ENCODE measurements at regions not wholly inside any gene's neighbourhood (a gene's known extent, or its start where the extent isn't known, plus 50 kb on each side); places are given as distances from the start of the nearest gene placed in this dataset.

DNA sequence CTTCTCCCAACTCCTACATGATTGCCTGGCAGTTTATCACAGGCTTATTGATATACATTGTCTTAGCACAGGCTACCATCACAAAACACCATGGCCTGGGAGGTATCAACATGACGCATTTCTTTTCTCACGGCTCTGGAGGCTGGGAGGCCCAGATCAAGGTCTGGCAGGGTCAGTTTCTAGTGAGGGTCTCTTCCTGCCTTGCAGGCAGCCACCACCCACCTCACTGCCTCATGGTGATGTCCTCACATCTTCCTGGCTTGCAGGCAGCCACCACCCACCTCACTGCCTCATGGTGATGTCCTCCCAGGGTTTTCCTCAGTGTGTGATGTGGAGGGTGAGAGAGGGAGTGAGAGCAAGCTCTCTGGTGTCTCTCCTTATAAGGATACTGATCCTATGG, 599.3 kb upstream of the MKI67 start:
- no peak for DNase-seq

DNA sequence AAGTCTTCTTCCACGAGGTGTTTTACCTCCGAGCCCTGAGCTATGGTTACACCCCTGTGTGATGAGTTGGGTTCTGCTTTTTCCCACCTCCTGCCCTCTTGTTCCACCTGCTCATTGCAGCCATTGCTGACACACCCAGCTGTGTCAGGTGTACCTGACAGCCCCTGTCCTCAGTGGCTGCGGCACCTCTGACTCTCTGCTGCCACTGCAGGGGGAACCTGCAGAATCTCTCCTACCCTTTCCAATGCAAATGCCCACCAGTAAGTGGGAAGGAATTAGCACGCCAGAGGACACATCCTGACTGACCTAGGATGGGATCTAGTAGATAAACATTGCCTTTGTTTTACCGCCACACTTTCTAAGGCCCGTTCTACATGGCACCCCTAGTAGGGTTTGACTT, 600.9 kb upstream of the MKI67 start:
- DNase-seq = no peak

DNA sequence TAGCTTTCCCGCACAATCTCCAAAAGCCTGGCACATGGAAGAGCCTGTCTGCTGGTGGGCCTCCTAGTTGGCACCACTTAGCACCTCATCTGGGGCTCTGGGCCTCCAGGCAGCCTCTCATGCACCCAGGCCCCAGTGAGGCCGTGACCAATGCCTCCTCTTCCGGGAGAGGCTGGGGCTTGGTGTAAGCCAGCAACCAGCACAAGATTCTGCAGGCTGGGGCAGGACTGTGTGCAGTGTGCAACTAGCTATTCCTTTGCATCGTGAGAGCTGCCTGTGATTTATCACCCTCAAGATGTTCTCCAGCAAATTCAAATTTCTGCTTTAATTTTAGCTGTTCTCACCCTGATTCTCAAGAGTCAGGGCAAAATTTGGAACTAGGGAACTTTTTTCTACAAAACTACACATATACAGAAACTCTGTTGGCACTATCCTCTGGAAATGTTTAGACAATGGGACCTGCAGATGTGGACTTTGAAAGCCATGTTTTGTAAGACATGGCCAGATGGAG, 603.7 kb upstream of the MKI67 start:
- no peak for DNase-seq

DNA sequence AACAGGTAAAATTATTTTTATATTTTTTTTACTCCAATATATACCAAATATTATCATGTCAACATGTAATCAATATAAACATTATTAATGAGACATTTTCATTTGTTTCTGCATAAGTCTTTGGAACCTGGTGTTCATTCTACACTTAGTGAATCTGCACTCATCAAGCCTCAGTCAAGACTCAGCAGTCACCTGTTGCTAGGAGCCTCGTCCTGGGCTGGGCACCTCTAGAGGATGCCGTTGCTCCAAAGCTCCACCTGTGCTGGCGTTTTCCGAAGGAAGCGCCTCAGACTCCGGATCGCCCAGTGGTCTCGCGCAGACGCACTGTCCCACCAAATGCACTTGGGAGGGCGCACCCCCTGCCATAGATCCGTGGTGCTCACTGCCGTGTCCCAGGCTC, 604.7 kb upstream of the MKI67 start:
- DNase-seq = no peak

DNA sequence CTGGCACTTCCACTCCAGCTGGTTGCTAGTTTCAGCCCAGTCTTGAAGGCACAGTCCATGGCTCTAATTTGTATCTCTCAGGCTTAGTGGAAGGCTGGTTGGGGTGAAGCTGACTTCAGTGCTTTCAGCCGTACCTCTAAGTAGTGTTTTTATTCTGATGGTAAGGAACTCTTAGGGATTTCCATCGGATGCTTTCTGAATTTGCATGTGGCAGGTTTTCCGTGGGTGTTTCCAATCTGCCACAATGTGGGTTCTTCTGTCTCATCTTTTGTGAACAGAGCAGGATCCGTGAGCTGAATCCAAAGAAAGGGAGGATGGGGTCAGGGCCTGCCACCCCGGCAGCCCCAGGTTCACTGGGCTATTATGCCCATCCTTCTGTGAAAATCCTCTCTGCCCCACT, 607.9 kb upstream of the MKI67 start:
- no peak for DNase-seq

DNA sequence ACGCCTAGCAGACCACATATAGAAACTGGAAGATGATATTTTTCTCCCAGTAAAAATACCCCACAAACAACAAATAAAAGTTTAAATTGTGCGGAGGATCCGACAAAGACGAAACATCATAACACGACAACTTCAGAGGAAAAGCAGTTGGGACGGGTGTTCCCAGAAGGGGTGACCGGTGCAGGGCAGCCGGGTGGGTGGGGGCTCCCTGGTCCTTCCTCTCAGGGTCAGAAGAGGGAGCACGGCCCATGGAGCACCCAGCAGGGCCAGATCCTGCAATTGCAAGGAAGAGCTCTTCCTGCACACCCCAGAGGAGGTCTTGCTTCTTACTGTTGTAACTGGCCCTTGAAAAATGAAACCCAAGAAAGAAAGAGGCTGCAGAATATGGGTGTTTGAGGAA, 608.5 kb upstream of the MKI67 start:
- DNase-seq = no peak

DNA sequence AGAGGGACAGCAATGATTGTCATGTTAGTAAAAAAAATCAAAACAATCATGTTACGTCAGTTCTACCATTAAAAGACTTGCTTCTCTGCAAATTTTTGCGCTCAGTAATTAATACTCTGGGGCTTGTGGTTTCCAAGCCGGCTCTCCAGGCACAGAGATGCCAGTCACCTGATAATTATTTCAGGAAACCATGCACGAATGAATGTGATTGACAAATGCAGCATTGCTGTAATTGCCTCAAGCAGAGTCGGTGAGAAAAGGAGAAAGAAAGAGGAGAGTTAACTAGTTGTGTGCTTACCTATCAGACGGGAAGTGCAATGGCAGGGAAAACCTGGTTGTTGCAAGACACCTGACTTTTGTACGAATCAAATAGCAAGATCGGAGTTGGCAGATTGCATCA, 609.8 kb upstream of the MKI67 start:
- DNase-seq = no peak

DNA sequence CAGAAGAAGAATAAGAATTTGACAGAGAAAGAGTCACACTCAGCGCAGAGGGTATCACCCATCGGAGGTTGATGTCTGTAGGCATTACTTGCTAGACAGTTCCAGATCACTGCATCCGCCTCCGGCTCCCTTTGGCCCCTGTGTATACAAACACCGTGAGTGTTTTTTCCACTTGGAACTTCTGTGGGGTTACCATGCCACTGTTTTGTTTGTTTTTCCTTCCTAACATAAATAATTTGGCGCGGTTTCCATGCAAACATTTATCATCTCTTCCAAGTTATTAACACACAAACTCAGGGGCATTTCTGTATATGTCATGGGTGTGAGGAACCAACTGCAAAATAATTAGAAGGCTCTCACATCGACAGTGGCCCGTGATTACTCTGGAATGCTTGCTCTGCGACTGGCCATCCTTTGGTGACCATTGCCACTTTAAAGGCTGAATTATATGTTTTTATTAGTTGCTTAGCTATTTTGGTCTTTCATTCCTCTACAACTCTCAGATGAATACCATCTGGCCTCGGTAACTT, 612.2 kb upstream of the MKI67 start:
- no peak for DNase-seq

DNA sequence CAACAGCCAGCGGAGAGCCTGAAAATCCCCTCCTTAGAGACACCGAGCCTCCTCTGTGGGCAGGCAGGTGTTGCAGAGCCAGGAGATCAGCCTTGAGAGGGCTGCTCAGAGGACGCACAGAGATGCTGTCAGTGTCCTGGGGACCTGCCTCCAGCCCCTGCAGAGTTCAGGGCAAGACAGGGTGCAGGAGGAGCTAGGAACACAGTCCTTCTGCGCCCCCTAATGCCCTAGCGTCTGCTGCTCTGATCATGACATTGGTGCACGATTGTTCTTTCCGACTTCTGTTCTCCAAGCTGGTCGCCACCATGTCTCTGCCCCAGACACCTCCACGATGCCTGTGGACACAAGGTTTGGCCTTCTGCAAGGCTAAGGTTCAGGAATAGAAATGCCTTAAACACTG, 613.7 kb upstream of the MKI67 start:
- DNase-seq = no peak

DNA sequence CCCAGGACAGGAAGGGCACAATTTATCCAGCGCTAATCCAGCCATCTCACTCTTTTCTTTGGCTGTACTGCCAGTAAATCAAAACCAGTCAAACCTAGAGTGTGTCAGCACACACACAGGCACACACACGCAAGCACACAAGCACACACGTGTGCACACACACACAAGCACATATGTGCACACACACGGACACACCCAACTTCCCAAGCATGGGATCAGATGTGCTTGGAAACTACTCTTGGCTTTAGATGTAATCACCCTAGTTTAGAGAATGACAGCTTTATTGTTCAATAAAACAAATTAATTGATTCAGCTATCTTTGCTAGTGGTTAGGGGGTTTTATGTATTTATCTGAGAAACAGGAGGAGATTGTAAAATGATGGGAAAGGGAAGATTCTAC, 615.0 kb upstream of the MKI67 start:
- DNase-seq = no peak

DNA sequence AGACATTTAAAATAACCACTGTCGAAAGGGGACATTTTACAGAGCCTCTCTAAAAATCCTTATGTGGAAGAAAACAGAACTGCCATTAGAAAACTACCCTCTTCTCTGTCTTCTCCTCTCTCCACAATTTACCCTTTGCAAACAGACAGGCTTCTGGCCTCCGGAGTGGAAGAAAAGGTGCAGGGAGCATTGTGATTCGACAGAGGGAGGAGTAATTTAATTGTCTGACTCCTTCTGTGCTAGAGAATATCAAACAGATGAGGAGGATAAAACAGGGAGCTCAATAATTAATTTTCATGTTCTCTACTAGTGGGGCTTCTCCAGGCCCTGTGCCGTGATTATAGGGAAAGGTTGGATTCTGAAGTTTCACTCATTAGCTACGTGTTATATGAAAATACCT, 615.5 kb upstream of the MKI67 start:
- DNase-seq = no peak

DNA sequence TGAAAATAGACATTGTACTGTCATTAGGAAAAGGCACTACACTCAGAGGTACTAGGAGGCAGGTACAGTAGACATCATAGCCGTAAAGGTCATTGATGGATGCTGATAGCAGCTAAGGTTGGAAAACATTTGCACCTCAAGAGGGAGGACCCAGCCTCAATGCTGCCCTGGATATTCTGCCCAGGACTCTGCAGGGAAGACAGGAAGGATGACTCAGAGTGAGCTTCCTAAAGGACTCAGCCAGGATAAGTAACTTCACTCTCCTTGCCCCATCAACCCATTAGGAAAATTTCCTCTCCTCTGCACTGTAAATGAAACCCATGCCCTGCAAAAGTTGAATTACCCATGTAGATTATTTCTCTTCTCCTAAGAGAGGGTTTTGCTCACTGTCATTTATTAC, 617.9 kb upstream of the MKI67 start:
- DNase-seq = no peak

DNA sequence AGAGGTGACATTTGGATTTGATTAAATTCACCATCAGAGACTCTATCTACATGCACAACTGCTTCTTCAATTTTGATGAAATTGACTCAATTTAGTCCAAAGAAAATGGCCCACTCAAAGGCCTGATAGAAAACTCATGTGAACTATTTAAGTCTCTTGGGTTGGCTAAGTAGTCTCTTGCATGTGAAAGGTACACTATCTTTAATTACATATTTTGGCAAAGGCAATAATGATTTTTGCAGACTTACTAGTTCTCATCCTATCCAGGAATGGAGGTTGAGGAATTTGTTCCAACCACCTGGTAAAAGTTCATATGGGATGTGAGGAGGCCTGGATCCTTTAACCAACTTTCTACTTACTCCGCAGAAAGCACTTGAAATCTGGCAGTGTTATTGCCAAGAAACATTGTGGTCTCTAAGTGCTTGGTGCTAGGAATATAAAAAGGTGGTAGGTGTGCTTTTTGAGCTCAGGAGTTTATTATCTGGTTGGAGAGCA, 618.6 kb upstream of the MKI67 start:
- no peak for DNase-seq

DNA sequence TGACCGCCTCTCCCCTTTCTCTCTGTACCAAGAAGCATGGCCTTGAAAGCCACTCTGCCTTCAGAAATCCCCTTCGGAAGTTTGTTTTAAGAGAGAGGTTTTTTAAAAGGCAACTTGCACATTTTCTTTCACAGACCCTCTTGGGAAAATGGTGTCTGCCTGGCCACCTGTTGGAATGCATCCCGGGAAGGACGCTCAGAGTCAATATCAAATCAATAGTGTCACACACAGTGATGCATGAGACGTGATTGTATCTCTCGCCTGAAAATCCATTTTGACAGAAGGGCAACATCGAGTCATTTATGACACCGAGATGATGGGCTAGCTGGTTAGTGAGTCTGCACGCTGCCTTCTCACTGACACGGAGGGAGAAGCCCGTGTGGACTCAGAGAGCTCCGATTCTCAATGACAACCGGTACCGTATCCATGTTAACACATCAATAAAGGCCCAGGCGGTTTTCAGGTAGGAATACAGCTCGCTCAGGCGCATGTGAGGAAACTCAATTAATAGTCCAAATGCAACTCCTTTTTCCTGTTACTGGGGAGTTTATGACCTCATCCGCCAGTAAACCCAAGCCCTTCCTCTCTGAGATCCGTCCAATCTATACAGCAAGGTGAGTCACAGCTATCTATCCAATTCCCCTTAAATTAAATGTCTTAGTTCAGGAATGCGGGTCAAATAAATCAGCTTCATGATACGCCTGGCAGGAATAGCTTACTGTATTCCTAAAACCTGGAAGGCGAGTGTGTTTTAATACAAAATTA, 621.5 kb upstream of the MKI67 start:
- no peak for DNase-seq

DNA sequence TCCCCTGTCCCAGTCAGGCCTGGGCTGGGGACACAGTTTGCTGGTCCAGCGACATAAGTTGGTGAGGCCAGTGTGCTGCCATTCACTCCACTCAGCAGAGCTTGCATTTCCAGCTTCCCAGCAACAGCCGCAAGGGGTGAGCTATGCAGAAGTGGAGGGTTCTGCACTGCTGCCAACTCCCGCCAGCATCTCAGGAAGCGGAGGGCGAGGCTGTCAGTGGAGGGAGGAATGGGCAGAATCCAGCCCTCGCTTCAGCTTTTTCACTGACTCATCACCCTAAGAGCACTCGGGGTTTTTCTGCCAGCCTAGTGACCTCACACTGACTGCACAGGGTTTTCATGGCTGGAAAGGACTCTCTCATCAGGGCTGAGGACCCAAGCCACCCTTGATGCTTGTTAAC, 625.1 kb upstream of the MKI67 start:
- DNase-seq = no peak

DNA sequence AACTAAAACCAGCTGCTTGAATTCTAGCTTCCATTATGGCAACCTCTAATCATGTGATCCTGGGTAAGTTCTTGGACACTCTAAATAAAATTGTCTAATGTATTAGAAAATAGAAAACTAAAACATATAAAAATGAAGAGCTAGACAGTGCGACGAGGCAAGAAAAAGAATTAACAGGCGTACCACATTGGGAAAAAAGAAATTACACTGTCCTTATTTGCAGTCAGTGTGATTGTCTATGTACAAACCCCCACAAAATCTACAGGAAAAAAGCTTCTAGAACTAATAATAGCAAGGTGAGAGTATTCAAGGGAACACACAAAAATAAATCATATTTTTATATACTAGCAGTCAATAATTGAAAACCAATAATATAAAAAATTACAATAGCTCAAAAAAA, 625.6 kb upstream of the MKI67 start:
- no peak for DNase-seq

DNA sequence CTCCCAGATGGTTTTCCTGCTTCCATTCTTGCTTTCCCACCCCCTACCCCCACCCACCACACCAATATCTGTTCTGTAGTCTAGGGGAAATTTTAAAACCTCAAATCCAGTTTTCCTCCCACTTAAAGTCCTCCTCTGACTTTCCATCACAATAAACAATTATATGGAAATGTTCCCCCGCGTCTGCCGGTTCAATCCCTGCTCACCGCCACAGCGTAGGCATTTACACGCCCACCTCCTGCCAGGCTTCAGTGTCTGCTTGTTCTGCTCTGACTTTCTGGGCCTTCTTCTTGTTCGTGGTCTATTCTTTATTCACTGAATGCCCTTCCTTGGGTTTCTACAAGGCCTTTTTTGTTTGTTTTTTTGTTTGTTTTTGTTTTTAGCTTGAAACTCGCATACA, 633.0 kb upstream of the MKI67 start:
- no peak for DNase-seq

DNA sequence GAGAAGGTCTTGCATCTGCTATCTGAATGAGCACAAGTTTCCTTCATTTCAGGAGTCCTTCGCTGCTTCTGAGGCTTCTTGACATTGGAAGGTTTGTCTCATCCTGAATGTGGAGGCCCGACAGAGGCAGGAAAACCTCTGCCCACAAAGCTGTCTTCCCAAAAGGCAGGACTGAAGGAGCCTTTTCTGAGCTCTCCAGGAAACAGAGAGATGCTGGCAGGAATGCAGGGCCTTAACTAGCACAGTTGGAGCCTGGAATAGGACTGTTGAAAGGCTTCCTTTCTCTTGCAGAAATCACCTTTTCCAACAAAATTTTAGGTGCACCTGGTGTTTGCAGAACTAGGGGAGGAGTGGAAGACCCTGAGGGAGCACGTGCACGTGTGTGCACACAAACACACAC, 637.4 kb upstream of the MKI67 start:
- no peak for DNase-seq

DNA sequence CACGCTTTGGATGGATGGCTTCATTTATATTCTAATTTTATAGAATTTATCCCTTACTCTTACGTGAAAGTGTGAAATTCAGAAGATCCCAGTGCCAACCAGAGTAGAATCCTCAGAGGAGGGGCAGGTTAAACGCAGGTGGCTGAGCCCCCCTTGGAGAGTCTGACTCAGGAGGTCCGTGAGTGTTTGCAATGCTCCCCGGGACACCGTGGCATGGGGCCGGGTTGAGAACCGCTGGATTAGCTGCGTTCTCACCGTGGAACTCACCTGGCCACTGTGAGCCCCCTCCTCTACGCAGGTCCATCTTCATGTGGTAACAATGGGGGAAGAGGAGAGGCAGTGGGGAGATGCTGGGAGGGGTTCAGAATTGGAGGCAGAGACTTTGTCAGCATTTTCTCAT, 638.0 kb upstream of the MKI67 start:
- DNase-seq = no peak

DNA sequence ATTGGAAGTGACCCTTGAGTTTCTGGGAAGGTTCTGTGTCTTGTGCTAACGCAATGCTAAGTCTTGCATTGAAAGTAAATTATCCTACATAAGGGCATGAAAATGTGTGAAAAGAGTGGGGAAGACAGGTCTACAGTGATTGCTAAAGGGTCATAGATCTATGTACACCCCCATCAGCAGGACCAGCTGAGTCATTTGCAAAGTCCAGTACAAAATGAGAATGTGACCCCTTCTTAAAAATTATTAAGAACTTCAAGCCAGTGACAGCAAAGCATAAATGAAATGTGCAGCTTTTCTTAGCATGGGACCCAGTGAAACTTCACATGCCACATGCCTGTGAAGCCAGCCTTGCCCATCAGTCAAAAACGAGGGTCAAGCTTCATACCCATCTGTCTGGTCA, 640.7 kb upstream of the MKI67 start:
- DNase-seq = no peak

DNA sequence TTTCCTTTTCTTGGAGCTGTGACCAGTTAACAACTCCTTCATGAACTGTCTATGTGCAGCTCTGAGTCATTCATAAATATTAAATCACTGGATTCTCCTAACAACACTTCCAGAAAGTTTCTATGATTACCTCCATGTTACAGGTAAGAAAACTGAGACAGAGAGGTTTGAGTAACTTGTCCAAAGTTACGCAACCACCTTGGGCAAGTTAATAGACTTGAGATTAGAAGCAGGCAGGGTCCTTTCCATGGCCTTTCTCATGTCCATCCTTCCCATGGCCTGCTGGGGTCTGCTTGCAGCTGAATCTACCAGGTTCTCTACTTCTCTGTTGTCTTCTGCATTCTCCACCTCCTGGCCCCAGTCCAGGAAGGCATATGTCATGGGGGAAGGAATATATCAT, 648.8 kb upstream of the MKI67 start:
- no peak for DNase-seq

DNA sequence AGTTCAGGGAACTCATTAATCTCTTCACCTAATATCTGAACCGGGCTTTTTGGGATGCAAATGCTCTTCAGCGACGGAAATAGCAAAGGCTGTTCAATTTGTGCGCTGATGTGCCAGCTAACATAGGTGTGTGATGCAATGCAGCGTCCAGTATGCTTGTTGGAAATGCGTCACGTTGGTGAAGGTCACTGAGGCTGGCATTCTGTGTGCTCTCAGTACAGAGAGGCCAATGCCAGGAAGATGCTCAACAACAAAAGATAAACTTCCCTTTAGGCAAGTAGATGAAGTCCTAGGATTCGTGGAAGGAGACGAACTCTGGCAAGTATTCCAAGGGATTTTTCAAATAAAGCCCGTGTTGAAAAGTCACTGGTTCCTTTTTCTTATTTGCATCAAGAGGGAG, 649.5 kb upstream of the MKI67 start:
- DNase-seq = no peak

DNA sequence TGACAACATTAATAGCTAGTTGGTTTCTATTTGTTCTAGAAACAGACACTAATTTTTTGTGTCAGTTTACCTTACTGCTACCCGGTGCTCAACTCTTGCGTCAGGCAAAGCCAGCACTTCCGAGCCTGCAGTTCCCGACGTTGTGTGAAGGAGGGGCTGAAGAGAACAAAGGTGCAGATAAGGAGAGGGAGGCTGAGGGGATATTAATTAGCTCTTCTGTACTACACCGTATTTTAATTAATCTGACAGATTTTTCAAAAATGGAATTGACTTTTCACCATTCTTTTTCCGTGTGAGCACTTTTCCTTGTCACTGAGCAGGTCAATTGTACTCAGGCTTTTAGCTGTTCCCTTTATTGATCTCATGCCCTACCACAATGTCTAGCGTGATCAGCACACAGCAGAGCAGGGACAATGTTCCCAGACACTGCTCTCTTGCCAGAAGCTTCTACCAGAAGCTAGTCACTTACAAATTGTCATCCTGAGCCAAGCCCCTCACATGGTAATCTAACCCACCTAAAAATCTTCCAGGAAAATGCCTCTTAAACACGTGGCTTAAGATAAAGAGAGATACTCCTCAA, 650.5 kb upstream of the MKI67 start:
- no peak for DNase-seq

DNA sequence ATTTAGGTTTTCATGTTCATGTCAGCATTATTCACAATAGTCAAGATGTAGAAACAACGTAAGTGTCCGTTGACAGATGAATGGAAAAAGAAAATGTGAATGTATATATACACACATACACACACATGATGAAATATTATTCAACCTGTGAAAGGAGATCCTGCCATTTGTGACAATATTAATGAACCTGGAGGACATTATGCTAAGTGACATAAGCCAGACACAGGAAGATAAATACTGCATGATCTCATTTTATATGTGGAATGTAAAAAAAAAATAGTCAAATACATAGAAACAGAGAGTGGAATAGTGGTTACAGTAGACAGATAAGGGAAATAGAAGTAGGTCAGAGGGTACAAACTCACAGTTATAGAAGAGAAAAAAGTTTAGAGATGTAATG, 651.1 kb upstream of the MKI67 start:
- DNase-seq = no peak

DNA sequence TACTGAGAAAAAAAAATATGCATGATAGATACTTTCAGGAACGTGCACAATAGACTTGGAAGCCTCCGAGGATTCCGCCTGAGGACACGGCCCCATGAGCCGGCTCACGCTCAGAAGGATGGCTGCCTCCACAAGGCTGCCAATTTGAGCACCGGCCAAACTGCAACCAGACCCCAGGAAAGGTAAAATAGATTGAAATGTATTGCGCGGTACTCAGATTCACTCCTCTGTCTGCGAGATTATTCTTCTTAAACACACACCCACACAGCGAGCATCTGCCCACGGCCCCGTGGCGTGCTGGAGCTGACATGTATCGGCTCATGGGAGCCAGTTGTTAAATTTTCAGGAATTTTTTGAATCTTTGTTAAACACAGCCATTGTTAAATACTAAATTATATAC, 653.2 kb upstream of the MKI67 start:
- DNase-seq = no peak

All from EL (cell line).